ENCODE measurements at regions not wholly inside any gene's neighbourhood (a gene's known extent, or its start where the extent isn't known, plus 50 kb on each side); places are given as distances from the start of the nearest gene placed in this dataset.

DNA sequence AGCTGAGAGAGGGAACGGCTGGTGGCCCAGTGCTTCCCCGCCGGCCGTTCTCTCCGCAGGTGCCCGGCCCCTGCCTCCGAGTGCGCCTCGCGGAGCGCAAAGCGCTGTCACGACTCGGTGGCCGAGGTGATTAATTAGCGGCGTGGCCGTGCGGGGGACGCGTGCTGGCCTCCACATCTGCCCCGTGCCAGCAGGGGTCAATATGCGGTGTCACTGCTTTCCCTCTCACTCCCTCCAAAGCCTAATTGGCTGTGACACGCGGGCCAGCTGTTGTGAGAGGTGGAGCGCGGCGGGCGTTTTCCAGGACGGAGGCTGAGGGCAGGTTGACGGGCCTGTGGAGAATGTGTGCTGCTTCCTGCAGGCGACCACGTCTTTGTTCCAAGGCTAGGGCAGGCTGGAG lies 239.0 kb downstream of the LMX1A start:
- TF ChIP-seq CTCF (IDR thresholded peaks at IDR 0.05; ENCODE audit: low read depth, low read length, poor library complexity, severe bottlenecking) (no peak), EZH2phosphoT487 (IDR thresholded peaks at IDR 0.05; ENCODE audit: borderline replicate concordance, low read length) (no peak)
